NCI-H748 (cell line): ENCODE measurements at regions not wholly inside any gene's neighbourhood (a gene's known extent, or its start where the extent isn't known, plus 50 kb on each side); places are given as distances from the start of the nearest gene placed in this dataset.
A peak's percentile ranks its signal among the peaks of the same experiment; 100 is the strongest.
"Not testable (repeated sequence)": the region's sequence is repeated elsewhere in the genome, so short reads cannot be mapped to it uniquely, and the experiment has no call there.

Experiments used
- DNase-seq: peaks from one replicate; lab custom pipeline; 2025; ENCODE audit not compliant: unreplicated experiment; lab: John Stamatoyannopoulos, UW

DNA sequence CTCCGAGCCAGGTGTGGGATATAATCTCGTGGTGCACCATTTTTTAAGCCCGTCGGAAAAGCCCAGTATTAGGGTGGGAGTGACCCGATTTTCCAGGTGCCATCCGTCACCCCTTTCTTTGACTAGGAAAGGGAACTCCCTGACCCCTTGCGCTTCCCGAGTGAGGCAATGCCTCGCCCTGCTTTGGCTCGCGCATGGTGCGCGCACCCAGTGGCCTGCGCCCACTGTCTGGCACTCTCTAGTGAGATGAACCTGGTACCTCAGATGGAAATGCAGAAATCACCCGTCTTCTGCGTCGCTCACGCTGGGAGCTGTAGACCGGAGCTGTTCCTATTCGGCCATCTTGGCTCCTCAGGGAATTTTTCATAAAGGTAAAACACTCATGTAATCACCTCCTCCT is 63.9 kb downstream of the RWDD3 start:
- DNase-seq = not testable (repeated sequence)

DNA sequence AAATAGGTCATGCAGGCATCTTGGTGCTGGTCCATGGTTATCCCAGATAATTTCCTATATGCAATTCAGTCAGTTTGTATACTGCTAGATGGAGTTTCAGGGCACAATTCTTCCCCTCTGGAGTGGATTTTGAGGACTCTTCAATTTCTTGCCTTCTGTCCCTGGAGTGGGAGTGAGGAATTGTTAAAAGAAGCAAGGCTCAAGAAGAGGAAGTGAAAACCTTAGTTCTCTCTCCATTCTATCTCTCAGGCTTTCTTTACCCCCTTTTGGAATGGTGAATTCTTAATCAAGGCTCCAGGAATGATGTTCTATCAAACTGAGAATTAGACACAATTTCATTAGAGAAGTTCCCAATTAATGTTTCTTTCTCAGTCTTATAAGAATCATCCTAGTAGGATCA is 67.1 kb downstream of the RWDD3 start:
- DNase-seq = no peak

DNA sequence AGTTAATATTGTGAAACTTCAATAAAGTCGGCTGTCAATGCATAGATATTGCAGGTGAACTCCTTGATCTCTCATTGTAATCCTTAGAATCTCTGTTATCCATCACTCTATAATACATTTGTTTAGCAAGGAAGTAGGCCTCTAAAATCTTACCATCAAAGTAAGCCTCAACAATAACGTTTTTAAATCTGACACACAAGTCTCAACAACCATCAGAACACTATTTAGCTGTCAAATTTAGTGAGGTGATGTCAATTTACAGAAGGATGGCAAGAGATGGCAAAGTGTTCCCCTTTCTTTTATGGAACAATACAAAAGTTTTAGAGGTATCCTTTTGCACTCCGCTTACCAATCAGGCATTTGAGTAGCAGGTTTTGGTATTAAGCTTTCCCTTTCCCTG is 67.6 kb downstream of the RWDD3 start:
- no peak for DNase-seq

- DNase-seq = no peak
Observed at GRCh38 chr1:95304803-95305202, 70.8 kb downstream of the RWDD3 start.

- DNase-seq = peak; percentile 29
Observed at GRCh38 chr1:95308276-95309030, 74.4 kb downstream of the RWDD3 start.

DNA sequence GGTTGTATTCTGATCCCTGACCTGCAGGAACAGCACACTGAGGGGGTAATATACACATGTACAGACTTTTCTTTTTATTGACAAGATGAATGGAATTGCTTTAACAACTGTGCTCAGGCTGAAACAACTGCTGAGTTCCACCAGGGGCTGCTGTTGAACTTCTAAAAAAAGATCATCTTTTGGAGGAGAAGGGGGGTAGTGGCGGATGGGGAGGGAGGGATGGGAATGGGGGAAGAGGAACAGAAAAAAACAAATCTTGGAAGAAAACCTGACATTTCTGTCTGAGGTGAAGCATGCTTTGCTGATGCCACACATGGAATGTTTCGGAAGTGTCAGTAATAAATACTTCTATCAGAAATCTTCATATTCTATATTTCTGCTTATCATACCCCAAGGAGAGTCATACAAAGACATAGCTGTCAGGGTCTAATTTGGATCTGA is 75.0 kb downstream of the RWDD3 start:
- DNase-seq = peak; percentile 58

DNA sequence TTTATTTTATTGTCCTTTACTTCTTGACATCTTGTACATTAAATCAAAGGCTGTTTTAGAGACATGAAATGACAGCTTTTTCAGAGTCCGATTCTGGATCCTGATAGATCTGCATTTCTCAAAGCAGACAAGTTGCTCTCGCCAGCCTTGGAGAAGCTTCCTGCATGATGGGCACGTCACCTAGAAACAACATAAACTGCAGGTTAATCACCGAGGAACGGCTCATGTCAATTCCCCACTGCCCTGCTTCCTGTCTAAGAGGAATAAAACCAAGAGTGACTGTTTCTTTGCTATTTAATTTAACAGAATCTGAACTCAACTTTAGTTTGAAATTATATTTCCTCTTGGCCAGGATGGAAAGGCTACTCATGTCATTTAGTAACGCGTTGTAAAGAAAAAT is 77.0 kb downstream of the RWDD3 start:
- peak; percentile 37 for DNase-seq

DNA sequence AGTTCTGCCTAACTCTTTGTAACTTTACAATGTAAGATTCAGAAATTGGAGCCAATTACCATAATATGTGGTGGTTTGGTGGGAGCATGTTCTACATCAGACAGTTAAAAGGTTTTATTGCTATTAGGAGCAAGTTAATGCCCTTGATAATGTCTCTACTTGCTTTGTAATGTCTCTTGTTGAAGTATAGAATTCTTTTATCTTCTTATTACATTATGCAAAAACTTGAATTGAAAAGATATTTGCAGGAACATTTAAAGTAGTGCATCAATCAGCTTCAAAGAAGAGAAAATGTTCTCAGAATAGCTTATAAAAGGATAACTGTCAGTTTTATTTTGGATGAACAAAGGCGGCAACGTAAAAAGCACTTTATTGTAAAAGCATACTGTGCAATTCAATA is 77.8 kb downstream of the RWDD3 start:
- DNase-seq = no peak

GRCh38 chr1:95312181-95312580 is 78.2 kb downstream of the RWDD3 start:
- DNase-seq = no peak

DNA sequence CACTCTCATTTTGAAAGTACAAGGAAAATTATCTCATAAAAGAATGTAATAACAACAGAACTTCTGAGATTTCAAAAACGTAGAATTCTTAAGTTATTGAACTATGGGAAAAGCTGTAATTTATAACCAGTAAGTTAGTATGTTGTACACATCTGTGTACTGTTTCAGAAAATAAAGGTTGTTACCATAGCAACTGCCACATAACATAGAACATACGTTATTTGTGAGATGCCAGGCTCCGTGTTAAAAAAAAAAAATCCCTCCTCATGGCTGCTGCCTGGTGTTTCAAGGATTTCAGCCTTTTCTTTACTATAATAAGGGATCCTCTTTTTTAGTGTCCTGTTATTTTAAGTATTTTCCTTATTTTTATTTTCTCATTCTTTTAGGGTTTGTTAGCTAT is 79.5 kb downstream of the RWDD3 start:
- no peak for DNase-seq

GRCh38 chr1:95321531-95321930 is 87.5 kb downstream of the RWDD3 start:
- DNase-seq = no peak

DNA sequence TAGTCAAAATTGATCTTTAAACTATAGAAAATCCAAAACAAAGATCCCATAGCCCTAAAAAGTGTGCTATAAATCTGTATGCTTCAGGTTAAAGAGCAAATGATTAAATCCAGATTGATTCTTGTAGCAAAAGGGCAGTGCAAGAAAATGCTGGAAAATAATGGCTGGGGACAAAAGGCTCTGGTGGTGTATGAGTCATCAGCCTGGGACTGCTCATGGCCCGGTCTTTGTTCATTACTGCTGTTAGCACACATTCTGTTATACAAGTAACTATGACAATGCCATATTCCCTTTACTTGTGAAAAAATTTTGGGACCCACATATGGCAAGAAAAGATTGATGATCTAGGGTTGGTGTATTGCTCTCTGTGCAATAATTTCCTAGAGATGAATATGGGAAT is 89.1 kb downstream of the RWDD3 start:
- no peak for DNase-seq

DNA sequence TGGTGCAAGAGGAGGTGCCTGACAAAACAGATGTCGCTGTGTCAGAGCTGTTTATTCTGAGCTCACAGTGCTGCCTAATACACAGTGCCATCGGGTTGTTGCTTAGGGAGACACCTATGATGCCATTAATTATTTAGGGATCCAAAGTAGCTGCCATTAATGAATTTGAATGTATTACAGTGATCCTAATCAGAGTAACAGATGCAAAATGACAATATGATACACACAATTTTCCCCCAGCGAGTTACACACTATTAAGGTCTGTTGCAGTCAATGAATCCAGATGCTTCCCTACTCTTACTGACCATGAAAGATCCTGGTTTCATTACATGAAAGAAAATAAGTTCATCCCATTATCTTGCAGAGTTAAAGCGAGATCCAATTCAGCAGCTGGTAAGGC is 91.3 kb downstream of the RWDD3 start:
- no peak for DNase-seq

DNA sequence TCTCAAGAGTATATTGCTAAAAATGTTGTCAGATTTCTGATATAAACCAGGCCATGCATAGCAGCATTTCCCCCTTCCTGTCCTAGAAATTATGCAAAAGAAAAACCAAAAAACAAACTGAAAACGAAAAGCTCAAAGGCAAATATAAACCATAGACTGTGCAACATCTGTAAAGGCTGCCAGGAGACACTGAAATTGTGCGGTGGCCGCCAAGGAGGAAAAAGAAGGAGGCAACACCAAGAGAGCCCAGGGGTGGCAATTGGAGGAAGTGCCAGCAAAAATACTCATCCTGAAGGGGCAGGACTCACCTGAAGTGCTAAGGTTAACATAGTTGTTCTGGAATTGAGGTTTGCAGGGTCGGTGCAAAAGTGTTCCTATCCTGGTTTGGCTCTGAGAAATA is 92.0 kb downstream of the RWDD3 start:
- DNase-seq = no peak

- DNase-seq = no peak
Observed at GRCh38 chr1:95332754-95333153, 98.7 kb downstream of the RWDD3 start.

- DNase-seq = no peak
Observed at GRCh38 chr1:95339377-95339776, 105.4 kb downstream of the RWDD3 start.

DNA sequence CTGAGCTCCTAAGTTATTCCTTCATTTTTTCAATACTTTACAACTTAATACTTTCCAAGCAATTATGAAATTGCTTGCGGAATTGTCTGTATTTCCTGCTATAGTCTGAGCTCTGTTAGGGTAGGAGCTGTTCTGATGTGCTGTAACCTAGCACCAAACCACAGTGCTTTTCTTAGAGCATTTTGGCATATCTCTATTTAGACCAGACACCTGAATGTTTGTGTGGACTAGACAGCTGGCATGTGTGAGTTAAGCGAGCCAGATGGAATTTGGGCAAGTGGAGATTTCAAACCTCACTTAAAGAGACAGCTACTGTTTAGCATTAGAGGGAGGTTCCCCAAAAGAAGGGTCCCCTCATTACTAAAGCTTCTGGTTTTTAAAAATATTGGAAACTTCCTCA is 106.1 kb downstream of the RWDD3 start:
- no peak for DNase-seq

- DNase-seq = peak; percentile 64
Observed at GRCh38 chr1:95352767-95353166, 118.8 kb downstream of the RWDD3 start.

- DNase-seq = peak; percentile 62
Observed at GRCh38 chr1:95353194-95353593, 119.2 kb downstream of the RWDD3 start.

DNA sequence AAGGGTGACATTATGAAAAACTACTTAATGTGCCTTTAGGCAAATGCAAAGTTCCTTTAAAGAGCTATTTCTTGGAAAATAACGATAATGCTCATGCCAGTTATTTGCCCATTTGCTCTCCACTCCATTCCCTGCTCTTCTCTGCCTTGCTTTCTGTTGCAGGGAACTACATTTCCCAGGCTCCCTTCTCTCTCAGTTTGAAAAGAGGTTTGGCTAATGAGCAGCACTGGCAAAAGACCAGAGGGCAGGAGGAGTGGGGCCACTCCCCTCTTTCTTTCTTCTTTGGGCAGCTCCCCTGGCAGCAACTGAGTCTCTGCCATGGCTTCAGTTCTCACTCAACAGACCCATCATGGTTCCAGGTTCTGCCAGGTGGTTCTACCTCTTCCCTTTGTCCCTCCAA is 130.5 kb downstream of the RWDD3 start:
- no peak for DNase-seq

DNA sequence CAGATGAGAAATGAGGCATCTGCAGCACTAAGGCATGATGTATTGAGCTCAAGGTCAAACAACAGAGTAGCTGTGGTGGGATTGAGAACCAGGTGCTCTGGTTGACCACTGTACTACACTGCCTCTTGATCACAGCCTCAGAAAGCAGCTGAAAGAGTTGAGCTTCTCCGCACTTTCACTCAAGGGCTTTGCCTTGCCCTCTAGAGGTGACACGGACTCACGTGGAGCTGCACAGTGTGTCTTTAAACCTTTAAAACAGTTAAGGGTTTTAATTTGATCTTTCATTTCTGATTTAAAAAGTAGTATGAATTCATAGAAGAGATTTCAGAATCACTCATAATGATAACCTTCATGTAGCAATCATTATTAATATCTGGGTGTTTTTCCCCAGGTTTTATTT is 132.5 kb downstream of the RWDD3 start:
- no peak for DNase-seq

DNA sequence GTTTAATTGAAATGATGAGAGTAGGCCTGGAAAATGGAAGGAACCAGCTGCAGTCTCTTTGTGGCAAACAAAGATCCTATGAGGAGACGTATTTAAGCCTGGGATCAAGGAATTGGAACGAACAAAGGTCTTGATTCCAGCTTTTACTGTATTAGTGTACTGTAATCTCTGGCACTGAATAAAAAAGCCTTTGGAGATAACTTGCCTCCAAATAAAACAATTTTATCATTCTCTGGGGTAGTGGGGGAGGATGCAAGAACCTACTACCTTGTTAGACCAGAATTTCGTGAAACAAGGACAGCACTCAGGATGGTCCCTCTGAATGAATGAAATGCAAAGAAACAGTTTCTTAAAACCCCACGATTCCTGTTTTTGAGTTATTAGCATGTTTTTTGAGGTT is 134.2 kb downstream of the RWDD3 start:
- DNase-seq = no peak

GRCh38 chr1:95369985-95370690 is 136.1 kb downstream of the RWDD3 start:
- DNase-seq = no peak
